ENCODE measurements at regions not wholly inside any gene's neighbourhood (a gene's known extent, or its start where the extent isn't known, plus 50 kb on each side); places are given as distances from the start of the nearest gene placed in this dataset.
"Not testable (repeated sequence)": the region's sequence is repeated elsewhere in the genome, so short reads cannot be mapped to it uniquely, and the experiment has no call there.

GRCh38 chr13:82480415-82480814 is 1401.9 kb downstream of the SLITRK1 start:
- no peak for DNase-seq

GRCh38 chr13:82477436-82477835 is 1404.8 kb downstream of the SLITRK1 start:
- no peak for DNase-seq

GRCh38 chr13:82467626-82468025 is 1414.6 kb downstream of the SLITRK1 start:
- no peak for DNase-seq

- not testable (repeated sequence) for DNase-seq
Observed at GRCh38 chr13:82459575-82459974, 1422.7 kb downstream of the SLITRK1 start.

- DNase-seq, result no peak
Observed at GRCh38 chr13:82458169-82458568, 1424.1 kb downstream of the SLITRK1 start.

GRCh38 chr13:82457548-82457947 is 1424.7 kb downstream of the SLITRK1 start:
- DNase-seq, result not testable (repeated sequence)

- DNase-seq, result no peak
Observed at GRCh38 chr13:82447416-82448077, 1434.7 kb downstream of the SLITRK1 start.

GRCh38 chr13:82439159-82439904 is 1442.9 kb downstream of the SLITRK1 start:
- DNase-seq, result no peak

- no peak for DNase-seq
Observed at GRCh38 chr13:82438320-82438719, 1444.0 kb downstream of the SLITRK1 start.

GRCh38 chr13:82436099-82436585 is 1446.1 kb downstream of the SLITRK1 start:
- peak; percentile 16 for DNase-seq

GRCh38 chr13:82432949-82433348 is 1449.3 kb downstream of the SLITRK1 start:
- no peak for DNase-seq

- no peak for DNase-seq
Observed at GRCh38 chr13:82412749-82413148, 1469.5 kb downstream of the SLITRK1 start.

GRCh38 chr13:82407321-82407720 is 1475.0 kb downstream of the SLITRK1 start:
- no peak for DNase-seq

- DNase-seq, result no peak
Observed at GRCh38 chr13:82374719-82375118, 1507.6 kb downstream of the SLITRK1 start.

GRCh38 chr13:82370316-82370715 is 1512.0 kb downstream of the SLITRK1 start:
- DNase-seq, result no peak

- no peak for DNase-seq
Observed at GRCh38 chr13:82364525-82364924, 1517.7 kb downstream of the SLITRK1 start.

GRCh38 chr13:82358284-82358683 is 1524.0 kb downstream of the SLITRK1 start:
- DNase-seq, result no peak

GRCh38 chr13:82356667-82357410 is 1525.4 kb downstream of the SLITRK1 start:
- DNase-seq, result peak; percentile 0

- DNase-seq, result no peak
Observed at GRCh38 chr13:82344867-82345266, 1537.4 kb downstream of the SLITRK1 start.

- no peak for DNase-seq
Observed at GRCh38 chr13:82341116-82341515, 1541.2 kb downstream of the SLITRK1 start.

- DNase-seq, result no peak
Observed at GRCh38 chr13:82330499-82330898, 1551.8 kb downstream of the SLITRK1 start.

GRCh38 chr13:82323101-82323500 is 1559.2 kb downstream of the SLITRK1 start:
- DNase-seq, result no peak

GRCh38 chr13:82305588-82305987 is 1576.7 kb downstream of the SLITRK1 start:
- DNase-seq, result no peak

GRCh38 chr13:82298106-82298505 is 1584.2 kb downstream of the SLITRK1 start:
- DNase-seq, result peak; percentile 74

Data from COR-L47 (cell line).